KMS-11 (cell line): ENCODE measurements at regions not wholly inside any gene's neighbourhood (a gene's known extent, or its start where the extent isn't known, plus 50 kb on each side); places are given as distances from the start of the nearest gene placed in this dataset.

Experiments used
- H2AFZ ChIP-seq: fragments of 200-600 bp; sonication (generic); 2 replicates; pipeline ENCODE4 v1.6.1; 2016; ENCODE audit warnings: antibody characterized with exemption, mixed run types, low read depth
- H3K27ac ChIP-seq: fragments of 200-600 bp; sonication (generic); 2 replicates; pipeline ENCODE4 v1.6.1; 2016; ENCODE audit warnings: mild to moderate bottlenecking, mixed run types
- H3K27me3 ChIP-seq: fragments of 200-600 bp; sonication (generic); 2 replicates; pipeline ENCODE4 v1.6.1; 2017; ENCODE audit warnings: mild to moderate bottlenecking, low read depth, mixed run types, moderate library complexity; ENCODE audit not compliant: insufficient read depth
- H3K36me3 ChIP-seq: fragments of 200-600 bp; sonication (generic); 2 replicates; pipeline ENCODE4 v1.6.1; 2017; ENCODE audit warnings: mild to moderate bottlenecking, mixed run types; ENCODE audit not compliant: insufficient read depth
- H3K4me1 ChIP-seq: fragments of 200-600 bp; sonication (generic); 2 replicates; pipeline ENCODE4 v1.6.1; 2016; ENCODE audit warnings: mild to moderate bottlenecking, low read depth, mixed run types; ENCODE audit not compliant: poor library complexity, severe bottlenecking
- H3K4me2 ChIP-seq: fragments of 200-600 bp; sonication (generic); 2 replicates; pipeline ENCODE4 v1.7.0; 2016; ENCODE audit warnings: mild to moderate bottlenecking, mixed run types
- H3K4me3 ChIP-seq: fragments of 200-600 bp; sonication (generic); IDR thresholded peaks from 2 replicates; pipeline ENCODE4 v1.6.1; 2017; ENCODE audit warnings: low read depth, low read length, mixed read lengths; ENCODE audit not compliant: insufficient read depth
- H3K79me2 ChIP-seq: fragments of 200-600 bp; sonication (generic); 2 replicates; pipeline ENCODE4 v1.6.1; 2016; ENCODE audit warnings: low read depth, mixed run types; ENCODE audit not compliant: insufficient read depth
- H3K9ac ChIP-seq: fragments of 200-600 bp; sonication (generic); 2 replicates; pipeline ENCODE4 v1.6.1; 2016; ENCODE audit warnings: mild to moderate bottlenecking, mixed run types
- H4K20me1 ChIP-seq: fragments of 200-600 bp; sonication (generic); 2 replicates; pipeline ENCODE4 v1.6.1; 2016; ENCODE audit warnings: mild to moderate bottlenecking, mixed run types; ENCODE audit not compliant: insufficient read depth
- CTCF ChIP-seq: fragments of 200-600 bp; sonication (generic); conservative IDR thresholded peaks from 2 replicates; pipeline ENCODE4 v1.6.1; 2017; ENCODE audit warnings: low read depth, mild to moderate bottlenecking, antibody characterized with exemption, low read length, moderate library complexity, mixed read lengths

GRCh38 chr18:24703316-24703715 is 242.9 kb downstream of the HRH4 start:
- no peaks in the 10 kb centered on the region for H3K79me2 ChIP-seq
- no peak overlapping the region for H3K9ac ChIP-seq
- H3K27ac ChIP-seq = no peak overlapping the region
- no peak for TF ChIP-seq CTCF
- no peak overlapping the region for H2AFZ ChIP-seq
- no peaks in the 10 kb centered on the region for H3K4me1 ChIP-seq
- no peak overlapping the region for H3K4me3 ChIP-seq
- no peaks in the 10 kb centered on the region for H4K20me1 ChIP-seq
- H3K4me2 ChIP-seq = no peak overlapping the region
- no peaks in the 10 kb centered on the region for H3K27me3 ChIP-seq
- H3K36me3 ChIP-seq = no peaks in the 10 kb centered on the region

- H3K4me3 ChIP-seq = no peak overlapping the region
- no peaks in the 10 kb centered on the region for H3K27me3 ChIP-seq
- no peak for TF ChIP-seq CTCF
- no peak overlapping the region for H3K9ac ChIP-seq
- no peak overlapping the region for H3K4me2 ChIP-seq
- no peaks in the 10 kb centered on the region for H3K4me1 ChIP-seq
- H2AFZ ChIP-seq = no peak overlapping the region
- H3K79me2 ChIP-seq = no peaks in the 10 kb centered on the region
- no peaks in the 10 kb centered on the region for H3K36me3 ChIP-seq
- H4K20me1 ChIP-seq = no peaks in the 10 kb centered on the region
- H3K27ac ChIP-seq = no peak overlapping the region
Observed at GRCh38 chr18:24704946-24705630, 244.7 kb downstream of the HRH4 start.

- Histone ChIP-seq H3K4me1 (peaks cover 3% of the 10 kb centered on the region), H3K4me2 (no peak overlapping the region), H3K9ac (no peak overlapping the region), H4K20me1 (no peaks in the 10 kb centered on the region), H2AFZ (no peak overlapping the region), H3K27ac (no peak overlapping the region), H3K79me2 (no peaks in the 10 kb centered on the region), H3K27me3 (no peaks in the 10 kb centered on the region), H3K36me3 (no peaks in the 10 kb centered on the region), H3K4me3 (no peak overlapping the region)
- TF ChIP-seq CTCF = no peak
Observed at GRCh38 chr18:24710474-24710873, 250.0 kb downstream of the HRH4 start.

GRCh38 chr18:24719791-24720190 is 259.4 kb downstream of the HRH4 start:
- H3K4me2 ChIP-seq = no peak overlapping the region
- no peaks in the 10 kb centered on the region for H4K20me1 ChIP-seq
- no peaks in the 10 kb centered on the region for H3K79me2 ChIP-seq
- H3K4me3 ChIP-seq = no peak overlapping the region
- no peak for TF ChIP-seq CTCF
- H2AFZ ChIP-seq = no peak overlapping the region
- H3K36me3 ChIP-seq = no peaks in the 10 kb centered on the region
- no peak overlapping the region for H3K9ac ChIP-seq
- H3K27me3 ChIP-seq = no peaks in the 10 kb centered on the region
- no peak overlapping the region for H3K27ac ChIP-seq
- H3K4me1 ChIP-seq = no peaks in the 10 kb centered on the region
